Stimulated activated CD8-positive, alpha-beta memory T cell treated with anti-CD3 and anti-CD28 coated beads, Interleukin-12 subunit alpha, Interleukin-12 subunit beta, amount 100 ng/mL, for 1 hour (primary cell): ENCODE measurements at regions not wholly inside any gene's neighbourhood (a gene's known extent, or its start where the extent isn't known, plus 50 kb on each side); places are given as distances from the start of the nearest gene placed in this dataset.
"Not testable (repeated sequence)": the region's sequence is repeated elsewhere in the genome, so short reads cannot be mapped to it uniquely, and the experiment has no call there.

ENCODE experiments used
- DNase-seq: peaks from one replicate; pipeline ENCODE4 v3.0.0-alpha.2; 2020; ENCODE audit warnings: low read depth

DNA sequence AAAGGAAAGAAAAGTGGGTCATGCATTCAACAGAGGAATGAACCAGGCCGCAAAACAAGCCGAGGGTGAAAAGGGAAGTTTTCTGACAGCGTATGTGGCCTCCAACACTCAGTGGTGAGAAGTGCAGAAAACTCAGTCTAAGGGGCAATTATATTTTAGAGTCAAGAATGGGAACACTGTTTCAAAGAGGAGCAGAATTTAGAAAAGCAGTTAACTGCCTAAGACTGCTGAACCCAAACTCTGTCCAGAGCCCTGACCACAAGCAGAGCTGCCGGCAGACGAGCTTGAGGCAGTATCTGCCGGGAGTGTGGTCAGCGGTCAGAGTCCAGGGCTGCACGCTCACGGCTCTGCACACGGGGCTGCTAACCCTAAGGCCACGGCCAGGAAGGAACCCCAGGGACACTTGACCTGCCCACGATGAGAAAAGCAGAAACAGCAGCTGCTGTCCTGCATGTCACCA, 347.0 kb upstream of the ID2 start:
- DNase-seq = no peak

DNA sequence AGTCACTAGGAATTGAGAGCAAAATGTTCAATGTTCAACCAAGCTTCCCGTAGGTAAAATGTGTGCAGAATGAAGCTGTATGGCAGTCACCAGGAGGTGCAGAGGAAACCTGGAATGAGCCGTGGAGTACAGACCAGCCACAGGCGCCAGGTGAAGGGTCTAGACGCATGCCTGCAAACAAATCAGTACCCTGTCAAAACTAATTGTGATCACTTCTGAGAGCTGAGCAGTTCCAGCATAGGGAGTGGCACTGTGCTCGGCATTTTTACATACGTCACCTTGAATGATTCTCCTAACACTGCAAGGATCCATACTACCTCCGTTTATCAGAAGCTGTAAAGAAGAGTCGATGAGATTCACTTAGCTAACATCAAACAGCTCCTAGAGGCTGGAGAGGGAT, 346.1 kb upstream of the ID2 start:
- DNase-seq = no peak

GRCh38 chr2:8337321-8337720, 344.5 kb upstream of the ID2 start:
- DNase-seq = no peak

GRCh38 chr2:8342407-8342806, 339.4 kb upstream of the ID2 start:
- DNase-seq = no peak

DNA sequence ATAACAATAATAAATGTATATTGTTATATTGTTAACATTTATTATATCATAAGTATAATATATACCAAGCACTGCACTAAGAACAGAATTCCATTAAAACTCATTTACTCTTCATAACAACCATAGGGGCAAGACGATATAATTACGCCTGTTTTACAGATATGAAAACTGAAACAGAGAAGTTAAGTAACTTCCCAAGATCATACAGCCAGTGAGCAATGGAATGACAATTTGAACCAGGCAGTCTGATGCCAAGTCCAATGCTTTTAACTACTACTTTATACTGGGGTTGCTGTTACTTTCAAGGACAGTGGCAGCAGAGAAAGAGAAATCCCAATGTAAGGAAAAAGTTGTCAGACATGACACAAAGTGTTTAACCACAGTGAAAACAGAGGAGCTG, 338.8 kb upstream of the ID2 start:
- no peak for DNase-seq

GRCh38 chr2:8344144-8345097, 337.4 kb upstream of the ID2 start:
- no peak for DNase-seq

DNA sequence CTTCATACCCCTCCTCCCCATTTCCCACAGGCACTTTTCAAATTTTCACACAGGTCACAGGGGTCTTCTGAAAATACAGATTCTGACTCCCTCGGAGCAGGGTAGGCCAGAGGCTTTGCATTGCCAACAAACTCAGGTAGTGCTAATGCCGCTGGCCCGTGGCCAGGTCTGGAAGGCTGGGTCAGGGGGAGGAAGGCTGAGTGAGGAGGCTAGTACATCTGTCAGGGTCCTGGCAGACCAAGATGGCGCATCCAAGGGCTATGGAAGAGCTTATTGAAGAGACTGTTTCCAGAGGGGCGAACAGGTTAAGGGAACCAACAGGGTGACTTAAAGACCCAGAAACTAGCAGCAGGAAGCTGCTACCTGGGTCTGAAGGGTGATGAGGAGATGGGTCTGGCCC, 336.7 kb upstream of the ID2 start:
- DNase-seq = no peak

DNA sequence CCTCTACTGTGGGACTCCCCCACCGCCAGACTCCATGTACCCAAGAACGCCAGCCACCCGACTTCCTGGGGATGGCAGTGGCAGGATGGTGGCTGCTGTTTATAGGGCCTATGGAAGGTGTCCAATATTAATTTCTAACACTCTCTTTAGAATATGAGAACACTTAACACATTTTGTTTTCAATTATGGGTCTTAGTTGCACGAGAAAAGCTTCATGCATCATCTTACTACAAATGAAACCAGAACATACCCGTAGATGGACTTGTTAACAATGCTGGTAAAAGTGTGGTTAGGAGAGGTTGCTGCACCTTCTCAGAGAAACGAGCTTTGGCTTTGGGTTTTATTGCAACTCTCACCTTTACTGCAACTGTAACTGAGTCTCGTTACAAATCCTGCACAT, 335.6 kb upstream of the ID2 start:
- no peak for DNase-seq

DNA sequence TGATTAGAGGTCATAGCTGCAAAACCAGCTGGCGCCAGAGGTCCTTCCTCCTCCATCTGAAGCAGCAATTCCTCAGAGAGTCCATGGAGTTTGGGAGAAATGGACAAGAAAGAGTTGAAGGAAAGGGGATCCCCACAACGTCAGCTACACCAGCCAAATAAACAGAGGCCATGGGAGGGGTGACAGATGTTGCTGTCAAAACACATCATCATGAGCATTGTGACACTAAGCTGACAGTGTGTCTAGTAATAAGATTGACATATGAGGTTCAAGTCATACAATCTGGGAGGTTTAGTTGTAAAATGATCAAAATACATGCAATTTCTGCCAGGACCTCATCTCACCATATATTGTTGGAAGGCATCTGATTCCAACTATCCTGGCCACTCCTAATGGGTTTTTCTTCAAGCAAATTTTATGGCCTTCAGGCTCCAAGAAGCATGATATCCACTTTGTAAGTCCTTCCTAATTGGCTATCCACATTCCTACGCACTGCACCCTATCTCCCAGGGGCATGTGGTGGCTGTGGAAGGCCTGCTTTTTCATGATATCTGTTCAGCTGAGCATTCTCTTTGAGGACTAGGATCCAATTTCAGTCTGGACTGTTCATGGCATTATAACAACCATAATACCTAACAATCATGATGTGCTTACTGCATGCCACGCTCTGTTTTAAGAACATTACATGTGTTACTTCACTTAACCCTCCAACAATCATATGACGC, 335.0 kb upstream of the ID2 start:
- no peak for DNase-seq

DNA sequence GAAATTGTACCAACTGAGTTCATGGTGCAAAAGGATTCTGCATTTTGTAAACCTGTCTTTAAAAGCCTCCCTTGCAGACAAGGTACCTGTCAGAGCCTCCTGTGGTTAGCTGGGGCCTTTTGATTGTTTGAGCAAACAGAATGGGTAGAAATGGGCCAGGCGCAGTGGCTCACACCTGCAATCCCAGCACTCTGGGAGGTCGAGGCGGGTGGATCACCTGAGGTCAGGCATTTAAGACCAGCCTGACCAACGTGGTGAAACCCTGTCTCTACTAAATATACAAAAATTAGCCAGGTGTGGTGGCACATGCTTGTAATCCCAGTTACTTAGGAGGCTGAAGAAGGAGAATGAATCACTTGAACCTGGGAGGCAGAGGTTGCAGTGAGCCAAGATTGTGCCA, 332.9 kb upstream of the ID2 start:
- DNase-seq = not testable (repeated sequence)

- no peak for DNase-seq
These were observed 329.6 kb upstream of the ID2 start for GRCh38 chr2:8352296-8352695.

DNA sequence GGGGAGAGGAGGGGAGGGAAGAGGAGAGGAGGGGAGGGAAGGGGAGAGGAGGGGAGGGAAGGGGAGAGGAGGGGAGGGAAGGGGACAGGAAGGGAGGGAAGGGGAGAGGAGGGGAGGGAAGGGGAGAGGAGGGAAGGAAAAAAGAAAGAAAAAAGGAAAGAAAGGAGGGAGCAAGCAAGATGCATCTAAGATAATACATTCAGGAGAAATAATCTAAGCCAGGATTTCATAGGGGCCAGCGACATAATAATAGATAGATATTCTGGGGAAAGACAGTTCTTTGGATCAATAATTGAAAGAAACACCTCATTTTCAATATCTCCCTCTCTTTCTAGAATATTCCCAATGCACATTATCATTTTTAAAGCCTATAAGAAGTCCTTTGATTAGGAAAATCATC, 328.9 kb upstream of the ID2 start:
- no peak for DNase-seq

- DNase-seq = no peak
These were observed 326.6 kb upstream of the ID2 start for GRCh38 chr2:8355102-8355859.

DNA sequence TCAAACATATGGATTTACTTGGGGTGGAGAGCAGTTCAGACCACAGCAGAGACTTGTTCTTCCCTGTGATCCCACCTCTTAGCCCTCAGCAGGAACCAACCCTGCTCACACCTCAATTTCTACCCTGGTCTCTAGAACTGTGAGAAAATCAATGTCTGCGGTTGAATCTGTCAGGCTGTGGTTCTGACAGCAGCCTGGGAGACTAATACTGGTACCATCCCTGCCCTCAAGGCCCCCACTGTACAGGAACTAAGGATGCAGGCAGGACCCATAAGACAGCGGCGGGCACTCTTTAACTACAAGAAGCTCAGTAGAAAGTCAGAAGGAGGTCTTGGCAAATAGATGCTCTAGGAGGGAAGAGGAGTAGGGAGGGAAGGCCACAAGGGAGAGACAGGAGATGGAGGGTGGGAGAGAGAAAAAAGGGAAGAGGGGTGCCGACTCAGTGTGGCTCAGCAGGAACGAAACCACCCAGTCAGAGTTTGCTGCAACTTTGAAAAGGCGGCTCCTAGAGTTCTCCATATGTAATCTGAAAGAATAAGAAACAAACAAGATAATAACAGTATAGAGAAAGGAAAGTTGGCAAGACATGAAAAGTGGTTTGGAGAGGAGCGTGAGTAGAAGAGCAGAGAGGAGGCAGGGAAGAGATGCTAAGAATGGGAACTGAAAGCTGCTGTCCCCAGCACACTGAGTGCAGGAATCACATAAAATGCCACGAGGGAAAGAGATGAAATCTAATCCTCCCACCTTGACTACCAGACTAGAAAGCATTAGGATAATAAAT, 323.9 kb upstream of the ID2 start:
- no peak for DNase-seq

- DNase-seq = no peak
These were observed 319.9 kb upstream of the ID2 start for GRCh38 chr2:8361930-8362329.

- DNase-seq = no peak
These were observed 318.7 kb upstream of the ID2 start for GRCh38 chr2:8363161-8363560.

DNA sequence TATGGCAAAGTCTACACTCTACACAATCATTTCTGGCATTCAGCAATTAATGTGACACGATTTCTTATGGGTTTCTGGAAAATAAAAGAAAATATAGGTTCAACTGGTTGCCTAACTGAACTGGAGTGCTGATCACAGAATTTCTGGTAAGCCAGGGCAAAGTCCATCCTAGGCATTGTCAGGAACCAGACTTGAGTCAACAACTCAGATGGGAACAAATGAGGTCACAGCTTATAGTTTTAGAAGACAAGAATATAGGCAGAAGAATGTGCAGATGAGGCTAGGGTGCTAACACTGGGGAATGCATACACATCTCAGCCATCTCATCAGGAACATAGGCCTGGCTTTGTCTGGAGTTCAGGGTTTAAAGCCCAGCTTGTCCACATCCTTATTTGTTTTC, 317.2 kb upstream of the ID2 start:
- DNase-seq = no peak

- DNase-seq = no peak
These were observed 316.4 kb upstream of the ID2 start for GRCh38 chr2:8365331-8365910.

GRCh38 chr2:8367833-8368232, 314.0 kb upstream of the ID2 start:
- no peak for DNase-seq

DNA sequence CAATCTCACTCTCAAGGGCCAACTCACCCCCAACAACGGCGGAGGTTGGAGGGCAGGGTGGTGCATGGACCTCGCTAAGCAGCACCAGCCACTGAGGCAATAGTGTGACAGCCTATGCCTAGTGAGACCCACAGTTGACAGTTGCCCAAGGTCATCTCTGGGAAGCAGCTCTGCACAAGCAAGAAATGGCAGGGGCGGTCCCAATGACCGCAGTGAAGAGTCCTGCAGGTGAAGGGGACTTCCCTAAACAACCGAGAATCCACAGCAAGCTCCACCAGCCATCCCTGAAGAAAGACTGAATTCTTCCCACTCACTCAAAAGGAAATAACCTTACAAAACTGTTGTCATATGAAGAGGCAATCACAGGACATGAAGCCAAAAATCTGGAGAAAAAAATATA, 313.4 kb upstream of the ID2 start:
- no peak for DNase-seq

DNA sequence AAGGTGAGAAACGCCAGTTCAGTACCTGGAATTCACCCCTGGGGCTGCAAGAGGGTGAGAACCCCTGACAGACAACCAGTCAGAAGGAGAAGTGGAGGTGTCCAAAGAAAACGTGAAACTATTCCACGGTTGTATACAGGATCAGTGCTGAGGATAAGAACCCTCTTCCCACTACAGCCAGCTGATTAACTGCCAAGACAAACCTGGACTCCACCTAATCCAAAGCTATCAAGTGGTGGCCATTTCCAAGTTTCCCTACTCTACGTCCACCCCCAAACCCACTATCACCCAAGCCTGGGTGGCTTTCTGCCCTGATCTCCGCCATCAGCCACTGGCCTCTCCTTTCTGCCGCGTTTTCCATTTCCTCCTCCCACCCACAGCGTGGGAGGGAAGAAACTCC, 312.3 kb upstream of the ID2 start:
- DNase-seq = no peak
